Stimulated activated naive CD8-positive, alpha-beta T cell treated with anti-CD3 and anti-CD28 coated beads, Interleukin-15, Interleukin-2, amounts not matched to agents 100 U/mL and 50 U/mL, for 24 hours (primary cell): ENCODE measurements at regions not wholly inside any gene's neighbourhood (a gene's known extent, or its start where the extent isn't known, plus 50 kb on each side); places are given as distances from the start of the nearest gene placed in this dataset.
"Not testable (repeated sequence)": the region's sequence is repeated elsewhere in the genome, so short reads cannot be mapped to it uniquely, and the experiment has no call there.

Experiments
- ATAC-seq: fragments of 150-1000 bp; cut with Tn5 transposase; one replicate; pipeline ENCODE4 v1.10.0; 2021
- DNase-seq: peaks from one replicate; pipeline ENCODE4 v3.0.0; 2021

DNA sequence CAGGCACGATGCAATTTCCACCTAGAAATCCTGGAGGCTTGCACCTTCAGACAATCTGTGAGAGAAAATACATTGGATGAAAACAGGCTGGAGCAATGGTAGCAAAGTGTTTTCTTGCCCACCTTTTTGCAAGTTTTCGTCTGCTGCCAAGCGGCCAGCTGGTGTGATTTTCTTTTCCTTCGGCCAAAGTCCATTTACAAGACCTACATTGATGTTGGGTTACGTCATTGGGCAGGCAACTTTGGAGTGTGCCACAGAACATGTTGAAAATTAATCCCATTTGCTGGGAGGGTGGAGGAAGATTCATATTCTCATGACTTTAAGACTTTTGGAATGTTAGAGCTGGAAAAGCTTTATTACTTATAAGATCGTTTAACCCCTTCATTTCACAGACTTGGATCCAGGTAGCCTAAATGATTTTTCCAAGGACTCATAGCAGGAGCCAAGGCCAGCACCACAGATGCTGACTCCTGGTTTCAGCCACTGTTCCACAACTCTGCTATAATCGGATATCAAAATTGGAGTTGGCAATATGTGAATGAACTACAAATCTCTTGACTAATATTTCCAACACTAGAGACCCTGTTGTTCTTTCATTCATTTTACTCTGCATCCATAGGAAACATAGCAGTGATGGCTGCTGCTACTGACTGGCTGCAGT lies 352.1 kb downstream of the RND3 start:
- DNase-seq (no peak), ATAC-seq (no peak)

DNA sequence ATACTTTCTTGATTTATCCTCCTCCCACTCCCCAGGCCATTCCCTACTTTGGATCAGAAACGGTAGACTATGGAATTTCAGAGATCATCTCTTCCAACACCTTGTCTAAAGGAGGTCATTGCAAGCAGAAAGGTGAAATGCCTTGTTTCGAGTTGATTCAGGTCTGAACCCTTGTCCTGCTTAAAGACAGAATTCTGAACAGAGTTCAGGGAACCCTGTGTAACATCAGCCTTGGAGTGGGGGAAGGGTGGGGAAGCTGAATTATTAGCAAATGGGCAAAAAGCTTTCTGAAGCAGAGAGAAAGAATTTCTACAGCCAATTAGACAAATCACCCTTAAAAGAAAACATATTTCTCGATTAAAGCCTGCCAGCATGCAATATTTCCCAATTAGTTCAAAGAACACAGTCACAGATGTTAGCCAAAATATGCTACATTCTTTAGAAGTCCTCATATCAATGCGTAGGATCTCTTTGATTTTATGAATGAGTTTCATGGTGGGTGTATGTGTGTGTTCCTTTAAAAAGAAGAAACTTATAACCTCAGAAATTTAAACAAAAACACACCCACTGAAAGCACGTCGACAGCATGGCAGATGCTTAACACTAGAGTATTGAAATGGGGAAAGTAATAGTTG lies 353.1 kb downstream of the RND3 start:
- DNase-seq (no peak), ATAC-seq (no peak)

DNA sequence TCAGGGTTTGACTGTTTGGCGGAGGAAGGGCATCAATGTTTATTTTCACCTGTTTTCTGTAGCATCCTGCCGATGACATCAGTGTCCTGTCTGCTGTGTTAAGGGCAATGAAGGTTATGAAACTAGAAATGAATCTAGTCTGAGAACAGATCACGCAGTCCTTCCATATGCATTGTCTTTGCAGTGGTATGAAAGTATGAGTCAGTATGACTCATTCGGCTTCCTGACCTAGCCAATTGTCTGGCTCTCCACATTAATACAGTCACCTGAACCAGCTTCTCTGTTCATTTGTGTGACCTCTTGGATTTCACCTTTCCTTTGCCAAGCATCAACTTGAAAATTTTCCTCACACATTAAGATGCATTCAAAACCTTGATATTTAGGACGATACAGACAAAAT lies 353.8 kb downstream of the RND3 start:
- ATAC-seq (peak; percentile 81), DNase-seq (no peak)

DNA sequence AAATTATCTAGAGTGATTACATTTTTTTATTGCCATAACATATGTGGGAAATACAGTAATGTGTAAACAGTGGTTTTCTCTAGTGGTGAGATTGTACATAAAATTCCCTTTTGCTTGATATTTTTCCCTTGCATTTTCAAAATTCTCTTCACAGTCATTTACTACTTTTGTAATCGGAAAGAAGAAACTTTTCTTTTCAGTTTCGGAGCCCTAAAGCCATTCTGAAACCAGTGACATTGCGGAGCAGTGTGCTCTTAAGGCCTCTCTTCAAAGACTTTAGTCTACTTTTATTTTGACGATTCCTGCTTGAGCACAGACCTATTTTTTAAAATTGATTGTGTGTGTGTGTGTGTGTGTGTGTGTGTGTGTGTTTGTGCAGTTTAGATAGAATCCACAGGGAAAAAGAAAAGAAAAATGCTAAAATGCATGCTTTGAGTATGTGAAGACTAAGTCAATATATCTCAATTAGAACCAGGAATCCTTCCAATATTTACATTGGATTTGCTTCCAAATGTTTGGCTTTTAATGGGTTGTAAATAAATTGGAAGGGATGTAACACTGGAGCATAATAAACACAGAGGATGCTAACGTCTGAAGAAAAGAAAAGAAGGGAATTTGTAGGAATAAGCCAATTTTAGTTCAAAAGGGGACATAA lies 357.4 kb downstream of the RND3 start:
- DNase-seq = no peak
- ATAC-seq = no peak

DNA sequence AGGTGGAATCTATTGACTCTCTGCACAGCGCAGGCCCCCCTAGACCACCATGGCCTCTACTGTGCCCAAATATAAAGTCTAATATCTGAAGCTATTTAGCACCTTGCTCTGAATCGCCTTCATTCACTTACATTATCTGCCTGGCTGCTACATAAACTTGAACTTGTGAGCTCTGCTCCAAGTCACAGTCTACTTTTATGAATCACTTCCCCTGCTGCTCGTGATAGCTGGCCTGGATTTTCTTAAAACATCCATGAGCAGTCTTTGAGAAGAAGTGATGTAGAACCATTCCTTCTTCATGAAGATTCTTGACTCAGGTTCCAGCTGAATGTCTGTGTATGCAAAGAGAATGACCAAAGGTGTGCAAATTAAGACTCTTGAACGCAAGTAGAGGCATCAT lies 359.5 kb downstream of the RND3 start:
- ATAC-seq = no peak
- DNase-seq = no peak

DNA sequence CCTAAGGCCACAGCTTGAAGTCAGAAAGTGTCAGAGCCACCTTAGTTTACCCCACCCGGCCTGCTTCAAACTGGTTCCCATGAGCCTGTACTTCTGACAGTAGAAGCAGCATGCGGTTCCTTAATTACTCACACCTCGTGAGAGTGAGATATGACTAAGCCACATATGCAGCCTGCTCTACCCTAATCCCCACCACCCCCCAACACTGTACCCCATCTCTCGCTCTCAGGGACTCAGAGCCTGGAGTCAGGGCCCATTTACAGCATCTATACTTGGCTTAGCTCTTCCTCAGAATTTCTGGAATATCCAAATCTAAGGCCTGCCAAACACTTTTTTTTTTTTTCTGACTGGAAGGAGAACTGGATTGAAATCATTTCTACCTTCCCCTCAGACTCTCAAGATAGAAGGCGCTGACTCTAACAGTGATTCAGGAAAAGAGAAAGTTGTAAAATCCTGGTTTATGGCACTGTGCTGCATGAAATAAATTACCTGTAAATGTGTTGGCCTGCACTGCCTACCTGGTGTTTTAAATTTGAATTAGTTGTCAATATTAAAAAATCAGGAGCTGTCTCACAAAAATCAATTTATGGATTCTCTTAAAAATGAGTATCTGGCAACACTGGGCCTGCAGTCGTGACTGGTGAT lies 360.0 kb downstream of the RND3 start:
- ATAC-seq = no peak
- DNase-seq = no peak

DNA sequence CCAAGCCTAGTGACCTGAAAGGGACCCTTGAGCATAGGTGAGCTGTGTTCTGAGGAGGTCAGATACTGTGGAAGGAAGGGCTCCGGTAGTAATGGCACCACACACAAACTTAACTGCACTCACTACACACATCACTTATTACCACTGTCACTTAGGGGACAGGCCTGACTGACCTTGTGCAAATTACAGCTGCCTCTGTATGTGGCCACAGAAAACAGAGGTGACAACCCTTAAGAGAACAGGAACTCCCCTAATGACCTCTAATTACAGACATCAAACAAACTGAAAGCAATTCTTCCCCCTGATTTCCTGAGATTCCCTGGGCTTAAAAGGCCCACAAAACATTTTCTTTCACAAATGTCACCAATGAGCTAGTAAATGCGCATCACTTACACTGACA lies 360.6 kb downstream of the RND3 start:
- DNase-seq (no peak), ATAC-seq (no peak)

DNA sequence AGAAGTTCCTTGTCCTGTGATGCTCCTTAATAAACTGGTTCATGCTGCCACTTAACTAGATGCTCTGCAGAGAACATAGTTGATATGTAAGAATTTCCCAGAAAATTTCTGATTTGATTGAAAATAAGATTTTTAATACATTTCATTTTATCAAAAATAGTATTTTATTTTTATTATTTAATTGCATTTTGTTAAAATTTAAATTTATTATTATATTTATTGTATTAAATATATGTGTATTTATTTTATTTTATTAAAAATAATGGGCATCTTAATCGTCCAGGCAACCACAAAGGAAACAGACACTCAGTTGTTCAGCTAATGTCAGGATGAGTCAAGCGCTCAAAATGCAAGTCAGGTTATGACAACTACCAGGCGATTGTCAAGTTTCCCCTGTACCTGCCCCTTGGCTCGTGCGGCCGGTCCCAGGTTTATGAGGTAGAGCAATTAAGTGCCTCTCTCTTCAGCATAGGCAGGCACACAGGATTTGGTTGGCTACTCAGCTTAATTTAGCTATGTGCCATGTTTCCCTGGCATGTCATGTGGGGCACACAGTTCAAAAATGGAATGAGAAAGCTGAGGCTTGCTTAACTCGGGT lies 361.2 kb downstream of the RND3 start:
- ATAC-seq (no peak), DNase-seq (no peak)

DNA sequence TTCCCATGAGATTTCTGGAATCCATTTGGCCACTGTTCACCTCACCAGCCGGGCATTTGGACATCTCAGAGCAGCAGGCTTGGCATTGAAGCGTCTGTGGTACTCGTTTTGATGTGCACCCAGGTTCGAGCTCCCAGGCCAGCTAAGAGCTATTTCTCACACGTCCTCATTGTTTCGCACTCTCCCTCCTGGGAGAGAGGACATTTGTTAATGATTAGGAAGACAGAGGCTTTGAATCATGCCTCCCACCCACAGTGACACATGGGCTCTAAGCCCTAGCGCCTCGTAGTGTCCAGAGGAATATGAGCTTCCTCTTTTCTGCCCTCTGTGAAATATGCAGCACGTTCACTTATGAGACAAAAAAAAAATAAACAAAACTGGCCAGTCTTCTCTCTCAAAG lies 361.8 kb downstream of the RND3 start:
- DNase-seq (no peak), ATAC-seq (no peak)

DNA sequence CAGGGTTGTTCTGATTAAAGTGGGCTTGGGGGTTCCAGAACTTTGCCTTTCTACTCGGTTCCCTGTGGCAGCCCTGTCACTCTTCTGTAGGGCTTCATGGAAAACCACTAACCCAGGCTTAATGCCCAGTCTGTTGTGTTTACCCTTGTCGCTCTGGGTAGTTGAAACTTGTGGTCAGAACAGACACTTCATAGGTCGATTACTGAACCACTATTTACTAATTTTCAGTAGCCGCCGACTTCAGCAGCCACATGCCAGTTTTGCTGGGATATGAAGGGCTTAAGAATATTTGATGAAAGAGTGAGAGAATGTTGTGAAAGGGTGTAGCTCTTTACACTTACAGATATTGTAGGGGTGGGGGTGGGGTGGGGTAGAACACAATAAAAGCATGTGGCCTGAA lies 362.3 kb downstream of the RND3 start:
- DNase-seq (no peak), ATAC-seq (no peak)

DNA sequence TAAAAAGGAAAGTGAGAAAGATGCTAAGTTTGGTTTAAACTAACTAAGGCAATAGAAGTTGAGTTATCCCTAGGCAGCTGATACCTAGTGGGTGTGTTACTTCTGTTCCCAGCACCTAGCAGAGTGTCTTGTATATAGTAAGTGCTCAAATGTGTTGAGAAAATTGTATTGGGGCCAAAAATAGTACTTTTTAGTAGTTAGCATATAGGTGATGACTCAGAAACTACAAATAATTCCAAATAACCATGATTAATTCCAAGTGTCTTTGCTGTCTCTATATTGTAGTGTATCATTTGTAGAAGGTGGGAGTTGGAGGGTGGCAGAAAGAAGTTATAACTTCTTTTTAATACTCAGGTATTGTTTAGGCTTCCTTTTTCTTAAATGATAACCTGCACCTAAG lies 362.7 kb downstream of the RND3 start:
- no peak for DNase-seq
- no peak for ATAC-seq

DNA sequence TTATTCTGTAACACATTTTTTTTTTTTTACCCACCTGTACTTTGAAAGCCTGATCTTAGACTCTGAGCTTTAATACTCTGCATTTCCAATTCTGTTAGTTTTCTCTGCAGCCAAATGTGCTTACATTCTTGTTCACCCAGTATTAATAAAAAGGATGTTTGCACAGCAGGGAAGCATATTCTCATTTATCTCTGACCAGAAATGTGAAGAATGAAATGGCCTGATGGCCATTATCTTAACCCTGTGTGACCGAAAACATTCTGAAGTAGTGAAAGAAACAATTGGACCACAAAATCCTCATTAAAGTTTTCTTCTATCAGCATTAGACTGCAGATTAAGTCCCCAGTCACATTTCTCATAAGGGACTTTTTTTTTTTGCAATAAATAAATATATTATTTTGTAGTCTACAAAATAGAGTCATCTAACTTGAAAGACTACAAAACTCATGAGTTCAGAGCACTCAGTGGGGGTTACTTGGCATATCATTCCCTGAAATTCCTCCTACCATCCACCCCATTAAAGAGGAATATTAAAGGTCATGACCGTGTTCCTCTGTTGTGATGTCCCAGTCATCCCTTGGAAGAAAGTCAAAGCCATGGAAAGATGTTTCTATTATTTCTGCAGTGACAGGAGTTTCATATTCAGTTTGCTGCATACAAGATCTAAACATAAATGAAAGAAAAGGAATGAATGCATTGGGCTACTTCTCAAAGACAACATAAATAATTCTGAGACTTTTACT lies 364.4 kb downstream of the RND3 start:
- ATAC-seq (no peak), DNase-seq (no peak)

DNA sequence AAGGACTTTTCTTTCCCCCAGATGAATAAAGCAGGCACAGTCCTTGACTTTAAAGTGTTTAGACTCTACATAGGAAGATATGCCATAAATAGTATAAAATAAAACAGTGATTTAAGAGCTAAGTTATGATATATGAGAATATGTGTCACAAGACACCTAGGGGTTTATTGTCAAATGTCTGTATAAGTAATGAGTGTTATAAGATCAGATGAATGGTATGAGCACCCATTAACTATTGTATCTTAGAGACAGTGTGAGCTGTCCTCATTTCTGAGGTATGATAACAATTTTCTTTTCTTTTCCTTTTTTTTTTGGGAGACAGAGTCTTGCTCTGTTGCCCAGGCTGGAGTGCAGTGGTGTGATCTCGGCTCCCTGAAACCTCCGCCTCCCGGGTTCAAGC lies 365.3 kb downstream of the RND3 start:
- DNase-seq (no peak), ATAC-seq (no peak)

DNA sequence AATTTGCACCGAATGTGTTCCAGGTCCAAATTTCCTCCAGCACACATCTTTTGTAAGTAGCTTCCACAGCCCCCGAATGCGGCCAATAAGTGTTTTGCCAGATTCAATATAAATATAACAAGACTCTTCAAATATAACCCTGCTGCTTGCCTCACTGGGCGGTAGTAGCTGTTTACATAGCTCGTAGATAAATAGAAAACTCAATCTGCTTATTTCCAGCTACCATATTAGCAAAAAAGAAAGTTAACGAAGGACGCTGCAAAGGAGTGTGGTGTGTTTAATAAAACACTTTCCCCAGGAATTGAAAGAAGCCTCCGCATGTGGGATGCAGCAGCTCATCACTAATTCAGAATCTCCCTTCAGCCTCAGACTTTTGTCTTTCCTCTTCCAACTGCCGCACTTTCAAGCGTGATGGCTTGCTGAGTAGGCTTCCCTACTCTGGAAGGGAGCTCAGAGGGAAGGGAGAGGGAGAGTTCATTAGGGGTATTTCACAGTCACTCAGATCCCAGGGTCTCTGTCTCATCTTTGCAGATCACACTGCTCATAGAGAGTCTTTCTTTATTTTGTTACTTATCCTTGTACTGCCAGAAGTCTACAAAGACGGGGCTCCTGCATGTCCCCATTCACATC lies 367.0 kb downstream of the RND3 start:
- DNase-seq (no peak), ATAC-seq (no peak)

DNA sequence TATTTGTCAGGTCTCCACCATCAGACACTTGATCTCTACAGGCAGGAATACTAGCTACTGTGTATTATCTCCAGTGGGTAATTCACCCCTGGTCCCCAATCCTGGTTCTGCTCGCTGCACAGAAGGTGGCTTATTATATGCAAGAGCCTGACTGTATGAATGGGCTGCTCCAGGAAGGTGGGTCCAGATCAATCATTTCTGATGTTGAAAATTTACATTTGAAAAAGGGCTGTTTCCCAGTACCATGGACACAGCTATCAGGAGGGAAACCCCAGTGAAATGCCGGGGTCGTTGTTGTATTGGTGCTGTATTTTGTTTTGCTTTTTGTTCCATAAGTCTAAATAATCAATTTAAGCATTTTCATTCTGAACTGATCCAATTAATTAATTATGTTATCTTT lies 367.6 kb downstream of the RND3 start:
- no peak for ATAC-seq

DNA sequence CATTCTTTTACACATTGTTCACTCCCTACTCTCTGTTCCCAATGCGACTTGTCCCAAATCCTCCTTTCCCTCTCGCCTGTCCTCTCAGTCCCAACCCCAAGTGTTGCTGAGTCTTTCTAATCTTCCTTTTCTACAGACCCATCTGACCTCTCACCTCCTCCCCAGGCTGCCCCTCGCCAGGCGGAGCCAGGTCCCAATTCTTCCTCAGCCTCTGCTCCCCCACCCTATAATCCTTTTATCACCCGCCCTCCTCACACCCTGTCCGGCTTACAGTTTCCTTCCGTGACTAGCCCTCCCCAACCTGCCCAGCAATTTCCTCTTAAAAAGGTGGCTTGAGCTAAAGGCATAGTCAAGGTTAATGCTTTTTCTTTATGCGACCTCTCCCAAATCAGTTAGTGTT lies 373.4 kb downstream of the RND3 start:
- ATAC-seq, DNase-seq: not testable (repeated sequence)

More for the DNA sequence above, 367.6 kb downstream of the RND3 start:
- DNase-seq = no peak

DNA sequence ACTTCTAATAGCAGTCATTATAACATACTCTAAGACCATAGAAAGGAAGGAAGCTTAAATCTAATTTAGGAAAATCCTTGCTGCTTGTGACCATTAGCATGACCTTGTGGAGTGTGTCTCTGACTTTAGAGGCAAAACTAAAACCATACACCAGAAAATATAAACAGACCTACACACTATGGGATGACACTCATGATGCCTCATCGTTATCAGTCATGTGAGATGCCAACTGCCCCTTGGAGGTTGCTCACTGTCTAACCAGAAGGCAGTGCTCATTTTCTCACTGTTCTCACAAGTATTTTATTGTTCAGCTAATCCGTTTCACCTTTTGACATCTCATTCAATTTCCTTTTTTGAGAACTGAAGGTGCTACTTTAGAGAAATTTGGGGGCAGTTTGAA lies 376.9 kb downstream of the RND3 start:
- DNase-seq (no peak), ATAC-seq (no peak)

DNA sequence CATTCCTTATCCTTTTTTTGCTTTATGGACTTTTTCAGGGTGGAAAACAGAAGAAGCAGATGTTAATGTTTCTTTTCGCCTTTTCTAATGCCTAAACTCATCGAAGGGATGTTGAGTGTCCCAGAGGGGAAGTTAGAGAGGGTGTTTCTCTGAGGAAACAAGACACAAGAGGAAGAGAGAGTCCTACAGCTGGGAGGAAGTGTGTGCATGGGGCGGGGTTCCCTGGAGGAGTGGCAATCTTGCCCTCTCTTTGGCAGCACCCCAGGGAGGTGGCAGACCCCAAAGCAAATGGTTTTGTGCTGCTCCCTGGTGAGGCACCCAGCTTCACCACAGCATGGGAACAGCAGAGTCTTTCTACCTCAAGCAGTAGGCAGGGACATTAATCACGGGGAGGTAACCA lies 377.6 kb downstream of the RND3 start:
- ATAC-seq (no peak), DNase-seq (no peak)

DNA sequence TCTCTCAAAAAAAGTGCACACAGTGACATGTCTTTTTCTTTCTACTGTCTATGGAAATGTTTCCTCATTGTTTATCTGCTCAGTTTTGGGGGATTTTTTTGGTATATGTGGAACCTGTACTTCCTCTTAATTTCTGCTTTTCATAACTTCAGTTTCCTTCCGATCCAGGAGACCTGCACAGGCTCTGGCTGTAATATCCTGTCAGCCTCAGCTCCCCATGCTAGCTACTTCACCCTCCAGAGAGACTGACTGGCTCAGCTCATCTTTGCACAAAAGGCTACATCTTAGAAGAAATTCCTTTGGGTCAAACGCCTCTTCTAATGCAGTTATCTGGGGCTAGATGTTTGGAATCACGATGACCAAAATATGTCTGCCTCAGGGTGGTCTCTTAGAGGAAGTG lies 378.4 kb downstream of the RND3 start:
- ATAC-seq (no peak), DNase-seq (no peak)

DNA sequence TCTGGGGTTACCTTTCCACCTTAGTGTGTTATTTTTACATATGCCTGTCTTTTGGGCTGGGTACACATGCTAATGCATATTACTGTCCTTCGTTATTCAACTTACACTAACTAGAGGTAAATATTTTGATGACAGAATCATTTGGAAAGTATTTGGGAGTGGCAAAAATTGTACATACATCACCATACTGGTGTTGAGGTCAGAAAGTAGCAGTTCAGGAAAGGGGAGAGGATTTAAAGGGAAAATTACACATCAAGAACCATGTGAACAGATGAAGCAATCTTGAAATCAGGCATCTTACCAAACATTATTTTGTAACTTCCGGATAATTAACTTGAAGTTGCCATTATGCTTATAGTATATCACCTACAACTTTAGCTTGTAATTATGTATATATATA lies 379.7 kb downstream of the RND3 start:
- ATAC-seq = no peak

DNA sequence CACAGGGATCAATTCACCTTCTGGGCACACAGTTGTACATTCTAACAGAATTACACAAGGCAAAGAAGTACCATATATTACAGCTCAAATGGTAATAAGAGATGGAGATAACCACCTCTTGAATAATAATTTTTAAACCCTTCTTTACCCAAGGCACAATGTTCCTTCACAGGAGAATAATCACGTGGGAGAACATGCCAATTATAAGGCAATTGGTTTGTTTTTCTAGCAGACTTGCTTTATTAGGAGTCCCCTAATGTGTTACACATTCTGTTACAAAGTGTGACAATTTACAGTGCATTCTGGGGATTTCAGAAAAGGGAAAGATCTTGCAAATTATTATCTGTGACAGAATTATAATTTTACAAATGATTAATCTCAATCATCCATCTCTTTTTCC lies 380.3 kb downstream of the RND3 start:
- no peak for ATAC-seq
- DNase-seq = no peak

More for the DNA sequence above, 379.7 kb downstream of the RND3 start:
- DNase-seq = no peak

DNA sequence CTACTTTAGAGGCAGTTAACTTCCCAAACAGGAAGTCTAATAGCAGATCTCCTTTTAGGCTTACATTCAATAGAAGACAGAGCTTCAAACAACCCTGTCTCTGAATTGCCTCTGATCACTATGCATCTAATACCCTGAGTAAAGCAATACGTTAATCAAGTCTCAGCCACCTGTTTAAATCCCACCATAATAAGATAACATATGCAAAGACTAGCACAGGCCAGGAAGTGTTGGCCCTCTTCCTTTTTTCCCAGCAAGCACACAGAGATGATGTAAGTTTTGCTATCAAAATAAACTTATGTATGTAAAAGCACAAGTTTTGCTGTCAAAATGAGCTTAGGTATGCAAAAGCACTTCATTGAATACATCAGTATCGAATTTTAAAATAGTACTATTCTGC lies 385.5 kb downstream of the RND3 start:
- ATAC-seq = no peak
- DNase-seq = no peak
